NCI-H82 treated with DMSO at 0.1 percent for 48 hours (cell line): ENCODE measurements at regions not wholly inside any gene's neighbourhood (a gene's known extent, or its start where the extent isn't known, plus 50 kb on each side); places are given as distances from the start of the nearest gene placed in this dataset.

Experiments used
- DNase-seq: peaks from one replicate; lab custom pipeline; 2025; ENCODE audit not compliant: unreplicated experiment; lab: John Stamatoyannopoulos, UW

DNA sequence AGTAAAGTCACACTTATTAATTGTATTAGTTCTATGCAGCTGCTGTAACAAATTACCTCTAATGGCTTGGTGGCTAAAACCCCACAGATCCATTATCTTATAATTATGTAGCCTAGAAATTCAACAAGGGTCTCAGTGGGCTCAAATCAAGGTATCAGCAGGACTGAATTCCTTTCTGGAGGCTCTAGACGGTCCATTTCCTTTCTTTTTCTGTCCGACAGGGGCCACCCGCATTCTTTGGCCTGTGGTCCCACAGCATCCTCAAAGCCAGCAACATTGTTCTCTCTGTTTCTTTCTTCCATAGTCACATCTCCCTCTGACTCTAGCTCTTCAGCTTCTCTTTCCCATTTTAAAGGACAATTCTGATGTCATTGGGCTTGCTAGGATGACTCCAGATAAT is 276.3 kb upstream of the ZNF717 start:
- no peak for DNase-seq

DNA sequence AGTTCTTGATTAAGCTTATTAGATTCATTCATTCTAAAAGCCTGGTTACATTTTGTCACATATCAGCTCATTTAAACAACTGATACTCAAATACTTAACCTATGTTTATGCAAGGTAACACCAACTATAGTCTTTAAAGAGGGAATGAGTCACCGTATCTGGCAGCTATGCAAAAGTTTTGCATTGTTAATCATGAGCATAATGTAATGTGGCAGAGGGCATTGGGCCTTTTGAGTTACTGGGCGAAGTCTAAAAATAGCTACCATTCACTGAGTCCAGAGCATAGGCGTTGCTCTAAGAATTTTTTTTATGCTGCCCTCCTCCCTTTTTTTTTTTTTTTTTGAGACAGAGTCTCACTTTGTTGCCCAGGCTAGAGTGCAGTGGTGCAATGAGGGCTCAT is 277.7 kb upstream of the ZNF717 start:
- no peak for DNase-seq

DNA sequence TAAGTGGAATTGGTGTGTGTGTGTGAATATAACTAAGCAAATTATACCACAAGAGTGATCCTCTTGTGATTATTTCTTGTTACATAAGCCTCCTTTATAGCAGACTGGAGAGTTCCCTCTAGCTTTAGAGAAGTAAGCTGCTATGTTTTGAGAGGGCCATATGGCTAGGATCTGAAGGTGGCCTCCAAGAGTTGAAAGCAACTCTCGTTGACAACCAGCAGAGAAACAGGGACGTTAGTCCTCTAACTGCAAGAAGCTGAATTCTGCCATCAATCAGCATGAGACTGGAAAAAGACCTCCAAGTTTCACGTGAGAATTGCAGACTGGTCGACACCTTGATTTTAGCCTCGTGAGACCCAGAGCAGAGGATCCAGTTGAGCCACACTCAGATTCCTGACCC is 278.5 kb upstream of the ZNF717 start:
- DNase-seq = peak; percentile 73

DNA sequence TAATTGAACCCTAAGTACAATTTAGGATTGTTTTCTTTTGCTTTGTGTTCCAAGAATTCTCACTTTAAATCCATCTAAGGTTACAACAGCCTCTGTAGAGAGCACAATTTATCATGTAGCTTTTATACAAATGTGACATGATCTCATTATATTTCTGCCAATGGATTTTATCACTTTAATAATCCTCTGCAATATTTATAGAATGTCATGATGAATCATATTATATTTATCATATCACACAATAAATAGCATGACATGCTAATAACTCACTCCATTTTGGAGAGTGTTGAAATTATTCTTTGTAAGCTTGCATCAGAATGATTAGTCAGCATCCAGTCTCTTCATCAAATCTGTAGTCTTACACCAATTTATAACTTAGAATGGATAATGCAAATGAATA is 280.6 kb upstream of the ZNF717 start:
- peak; percentile 2 for DNase-seq

DNA sequence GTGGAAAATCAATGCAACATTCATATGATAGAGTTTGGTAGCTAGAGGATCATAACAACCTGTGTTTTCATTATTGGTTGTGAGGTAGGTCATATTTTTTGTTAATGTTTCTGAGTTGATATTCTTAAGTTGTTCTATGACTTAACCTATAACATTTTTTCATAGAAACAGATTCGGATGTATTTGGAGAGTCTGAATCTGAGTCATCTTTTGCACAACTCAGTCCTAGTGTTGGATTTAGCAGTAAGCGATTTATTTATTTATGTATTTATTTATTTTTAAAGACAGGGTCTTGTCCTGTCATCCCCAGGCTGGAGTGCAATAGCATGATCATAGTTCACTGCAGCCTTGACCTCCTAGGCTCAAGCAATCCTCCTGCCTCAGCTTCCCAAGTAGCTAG is 292.8 kb upstream of the ZNF717 start:
- DNase-seq = no peak

DNA sequence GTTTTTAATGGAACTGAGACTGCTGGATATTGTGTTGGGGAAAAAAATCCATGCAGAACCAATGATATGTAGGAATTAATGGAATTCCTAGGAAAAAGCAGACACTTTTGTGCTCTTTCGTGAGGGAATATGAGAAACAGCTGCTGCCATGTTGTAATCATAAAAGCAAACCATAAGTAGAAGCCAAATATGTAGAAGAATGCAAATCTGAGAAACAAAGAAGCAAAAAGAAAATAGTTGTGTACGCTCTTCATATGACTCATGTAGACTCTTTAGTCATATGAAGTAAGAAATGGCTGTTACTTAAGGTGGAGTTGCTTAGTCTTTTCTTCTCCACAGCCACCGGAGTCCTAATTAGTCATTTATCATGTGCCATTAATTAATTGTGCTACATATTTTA is 298.6 kb upstream of the ZNF717 start:
- no peak for DNase-seq

DNA sequence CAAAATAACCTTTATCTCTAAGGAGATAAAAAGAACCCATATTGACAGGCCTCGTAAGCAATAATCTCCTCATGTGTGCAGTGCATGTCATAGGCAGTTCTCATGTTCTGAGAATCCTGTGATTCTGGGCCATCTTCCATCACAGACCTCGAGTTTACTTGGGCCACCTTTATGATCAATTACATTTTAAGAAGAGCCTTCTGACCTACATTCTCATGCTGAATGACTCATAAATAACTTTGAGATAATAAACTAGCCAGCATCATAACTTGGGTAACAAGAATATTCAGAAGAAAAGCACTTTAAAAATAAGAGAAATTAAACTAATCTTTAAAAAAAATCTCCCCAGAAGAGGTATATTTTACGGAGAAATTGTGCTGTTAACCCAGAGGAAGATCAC is 310.7 kb upstream of the ZNF717 start:
- DNase-seq = no peak

DNA sequence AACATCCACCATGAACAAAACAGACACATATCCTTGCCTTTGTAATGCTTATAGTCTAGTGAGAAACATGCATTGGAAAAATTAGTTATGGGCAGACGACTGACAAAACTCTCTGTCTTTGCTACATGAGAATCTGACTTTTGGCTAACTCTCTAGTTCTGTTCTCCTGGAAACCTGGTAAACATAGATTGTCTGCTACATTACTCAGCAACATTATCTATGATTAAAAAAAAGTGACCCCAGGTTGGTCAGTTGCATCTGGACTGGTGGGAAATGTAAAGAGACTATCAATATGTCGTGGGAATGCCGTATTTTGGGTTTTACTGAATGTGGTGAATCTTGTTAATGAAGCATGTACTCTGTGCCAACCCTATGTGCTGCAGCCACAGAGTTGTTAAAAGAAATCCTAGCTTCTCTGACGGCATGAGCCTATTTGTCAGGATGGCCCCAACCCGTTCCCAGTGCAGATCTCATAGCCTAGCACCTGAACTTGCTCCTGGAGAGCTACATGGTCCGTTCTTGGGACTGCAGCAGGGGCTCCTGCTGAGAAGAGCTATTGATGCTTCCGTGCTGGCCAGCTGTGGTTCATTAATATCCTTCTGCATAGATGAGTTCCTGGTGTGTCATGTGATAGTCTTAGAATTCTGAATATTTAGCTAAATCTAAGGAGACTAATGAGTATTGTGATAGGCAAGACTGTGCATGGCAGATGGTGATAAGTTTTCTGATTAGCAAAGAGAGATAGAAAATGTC is 311.7 kb upstream of the ZNF717 start:
- no peak for DNase-seq

DNA sequence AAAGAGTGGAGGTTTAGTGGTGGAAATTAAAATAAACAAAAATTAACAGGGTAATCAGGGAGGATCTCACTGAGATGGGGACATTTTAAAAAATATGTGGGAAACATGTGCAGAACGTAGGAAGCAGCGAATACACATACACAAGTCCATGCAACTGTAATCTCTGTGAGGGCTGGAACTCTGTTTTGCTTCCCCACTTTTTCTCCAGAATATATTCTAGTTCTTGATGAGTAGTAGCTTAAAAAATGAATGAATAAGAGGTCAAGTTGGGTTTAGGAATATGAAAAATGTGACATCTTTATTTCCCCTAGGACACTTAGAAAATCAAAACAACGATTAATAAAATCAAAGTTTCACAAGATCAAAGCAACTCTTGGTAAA is 312.2 kb upstream of the ZNF717 start:
- DNase-seq = no peak

DNA sequence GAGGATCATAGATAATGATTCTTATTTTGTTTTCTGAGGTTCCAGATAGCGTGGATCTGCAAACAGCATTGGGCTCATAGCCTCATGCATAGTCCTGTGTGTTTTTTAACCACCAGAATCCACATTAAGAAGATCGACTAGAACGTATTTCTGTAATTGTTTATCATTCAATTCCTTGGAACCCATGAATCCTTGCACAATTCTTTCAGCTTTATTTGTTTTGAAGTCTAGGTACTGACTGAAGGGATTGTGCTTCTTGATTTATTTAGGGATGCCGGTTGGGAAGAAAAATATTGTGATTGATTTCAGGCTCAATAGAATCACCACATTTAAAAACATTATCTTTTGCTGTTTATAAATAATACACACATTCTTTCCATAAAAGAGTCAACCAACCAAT is 314.6 kb upstream of the ZNF717 start:
- no peak for DNase-seq

DNA sequence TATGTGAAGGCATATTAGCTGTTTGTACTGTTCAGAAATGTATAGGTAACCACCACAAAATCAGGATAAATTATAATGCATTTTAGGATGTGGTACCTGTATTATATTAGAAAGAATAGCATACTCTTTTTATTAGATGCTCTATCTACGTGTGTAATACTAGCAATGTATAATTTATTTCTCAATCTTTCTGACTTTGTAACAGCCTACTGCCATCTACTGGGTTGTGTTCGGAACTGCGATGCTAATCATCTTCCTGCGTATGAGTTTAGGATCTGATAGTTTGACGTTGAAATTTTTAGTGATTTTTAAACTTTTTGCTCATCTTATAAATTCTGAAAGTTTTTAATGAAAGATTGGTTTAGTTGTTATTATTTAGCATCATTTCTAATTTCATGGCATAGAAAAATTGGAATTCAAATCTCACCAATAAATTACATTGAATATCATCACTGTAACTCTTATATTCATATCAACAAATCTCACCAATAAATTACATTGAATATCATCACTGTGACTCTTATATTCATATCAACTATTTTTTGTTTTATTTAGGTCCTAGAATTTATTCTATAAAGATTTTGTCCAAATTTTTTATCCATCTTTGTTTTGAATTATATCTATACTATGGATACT is 322.7 kb upstream of the ZNF717 start:
- DNase-seq = no peak

DNA sequence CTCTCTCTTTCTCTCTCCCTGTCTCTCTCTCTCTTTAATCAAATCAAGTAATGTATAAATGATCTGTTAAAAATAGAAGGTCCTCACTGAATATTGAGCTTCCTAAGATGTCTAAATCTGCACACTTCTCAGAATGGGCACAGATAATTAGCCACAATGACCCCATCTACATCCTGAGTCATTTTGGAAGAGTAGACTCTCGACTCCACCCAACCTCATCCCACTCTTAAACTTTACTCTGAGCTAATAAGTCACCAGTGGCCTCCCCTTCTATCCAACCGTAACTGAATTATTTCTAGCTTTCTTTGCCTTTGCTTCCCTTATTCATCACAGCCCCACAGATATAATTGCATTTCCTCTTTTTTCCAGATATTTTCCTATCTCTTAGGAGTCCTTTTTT is 326.5 kb upstream of the ZNF717 start:
- no peak for DNase-seq

DNA sequence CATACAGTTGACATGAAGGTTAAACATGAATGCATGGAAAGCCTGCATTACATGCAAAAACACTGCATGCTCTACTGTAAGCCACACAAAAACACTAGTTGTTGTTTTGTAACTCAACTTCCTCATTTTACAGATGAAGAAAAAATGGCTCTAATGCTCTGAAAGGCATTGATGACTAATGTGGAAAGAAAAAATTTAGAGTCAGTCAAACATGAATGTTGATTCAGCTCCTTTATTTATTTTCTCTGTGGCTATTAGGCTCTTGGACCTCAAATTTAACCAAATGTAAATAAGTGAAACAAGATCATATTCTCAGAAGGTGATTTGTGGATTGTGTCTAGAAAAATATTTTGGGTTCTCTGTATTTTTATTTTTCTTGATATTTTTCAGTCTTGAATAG is 336.7 kb upstream of the ZNF717 start:
- DNase-seq = no peak

DNA sequence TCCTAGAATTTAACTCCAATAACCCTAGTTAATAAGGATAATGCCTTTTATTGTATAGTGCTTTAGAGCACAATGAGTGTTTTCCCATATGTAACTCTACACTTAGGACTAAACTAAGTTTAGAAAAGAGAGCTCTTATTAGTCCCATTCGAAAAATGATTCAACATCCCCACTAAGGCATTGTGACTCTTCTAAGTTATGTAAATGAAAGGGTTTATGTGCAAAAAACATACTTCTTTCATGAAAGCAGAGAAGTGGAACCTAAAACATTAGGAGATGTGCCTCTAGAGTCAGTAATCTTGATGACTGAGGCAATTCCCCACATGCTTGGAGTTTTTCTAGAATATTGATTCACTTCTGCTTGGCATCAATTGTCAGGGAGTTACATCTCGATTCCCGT is 344.1 kb upstream of the ZNF717 start:
- no peak for DNase-seq

DNA sequence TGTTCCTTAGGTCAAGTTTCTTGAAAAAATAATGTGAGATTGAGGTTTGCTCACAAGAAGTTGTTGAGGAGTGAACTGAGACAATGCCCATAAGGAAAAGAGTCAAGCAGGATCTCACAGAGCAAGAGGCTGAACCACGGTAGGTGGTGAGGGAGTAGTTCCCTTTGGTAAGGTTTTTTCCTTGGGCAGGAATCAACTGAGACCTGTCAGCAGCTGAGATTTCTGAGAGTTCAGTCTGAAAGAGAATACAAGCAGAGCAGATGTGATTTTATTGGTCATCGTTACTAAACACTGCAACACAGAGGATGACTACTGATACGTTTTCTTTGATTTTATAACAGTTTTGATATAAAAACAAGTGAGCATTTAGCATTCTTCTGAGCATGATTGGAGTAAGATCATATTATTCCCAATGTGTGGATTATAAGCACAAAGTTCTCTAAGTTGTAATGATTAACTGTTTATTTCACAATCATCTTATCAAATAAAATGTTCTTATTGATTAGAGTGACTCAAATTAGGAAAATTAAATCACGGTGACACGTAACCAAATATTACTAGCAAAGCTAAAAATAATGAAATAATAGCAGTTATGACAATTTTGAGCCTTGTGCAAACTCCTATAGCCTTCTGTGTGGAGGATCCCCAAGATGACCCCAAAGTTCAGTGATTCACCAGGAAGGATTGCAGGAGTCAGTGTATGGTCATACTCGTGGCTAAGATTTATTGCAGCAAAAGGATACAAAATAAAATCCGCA is 346.2 kb upstream of the ZNF717 start:
- no peak for DNase-seq

DNA sequence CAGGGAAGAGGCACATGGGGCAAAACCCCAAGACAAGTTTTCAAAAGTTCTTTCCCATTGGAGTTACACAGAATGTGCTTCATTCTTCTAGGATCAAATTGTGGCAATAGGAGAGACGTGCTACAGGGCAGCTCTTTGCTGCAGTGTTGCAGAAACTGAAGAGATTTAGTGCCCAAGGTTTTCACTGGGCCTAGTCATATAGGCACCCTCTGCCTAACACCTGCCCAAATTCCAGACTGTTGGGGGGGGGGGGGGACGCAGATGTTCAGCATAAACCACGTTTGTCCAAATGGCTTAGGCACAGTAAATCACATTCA is 346.8 kb upstream of the ZNF717 start:
- no peak for DNase-seq

DNA sequence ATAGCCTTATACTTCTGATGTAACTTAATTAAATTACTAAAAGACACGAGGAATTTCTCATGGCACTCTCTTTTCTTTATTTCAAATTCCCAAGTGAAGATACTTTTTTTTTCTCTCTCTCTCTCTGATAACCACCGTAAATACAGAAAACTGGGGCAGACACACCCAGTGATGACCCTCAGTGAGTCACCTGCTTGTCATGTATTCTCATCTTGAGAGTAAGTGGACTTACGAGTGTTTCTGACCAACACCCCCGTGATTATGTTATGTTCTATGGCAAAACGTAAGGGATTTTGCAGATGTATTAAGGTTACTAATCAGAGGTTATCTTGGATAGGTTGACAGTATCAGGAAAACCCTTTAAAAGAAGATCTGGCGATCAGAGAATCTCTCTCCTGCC is 348.8 kb upstream of the ZNF717 start:
- DNase-seq = no peak

DNA sequence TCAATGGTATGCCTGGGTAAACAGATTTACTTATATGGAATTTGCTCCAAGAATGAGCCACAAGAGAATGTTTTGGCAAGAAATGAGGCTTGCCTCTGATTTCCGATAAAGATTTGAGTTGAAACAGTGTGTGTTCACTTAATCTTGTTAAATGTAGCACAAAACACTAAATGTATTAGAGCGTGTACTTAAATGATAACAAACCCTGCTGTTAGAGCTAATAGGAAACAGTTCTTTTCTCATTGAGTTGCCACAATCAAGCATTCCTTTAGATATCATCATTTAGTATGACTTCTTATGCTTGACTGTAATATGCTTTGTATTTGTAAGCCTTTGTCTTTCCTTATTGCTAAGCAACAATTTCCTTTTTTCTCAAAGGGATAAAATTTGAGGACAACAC is 353.6 kb upstream of the ZNF717 start:
- no peak for DNase-seq

DNA sequence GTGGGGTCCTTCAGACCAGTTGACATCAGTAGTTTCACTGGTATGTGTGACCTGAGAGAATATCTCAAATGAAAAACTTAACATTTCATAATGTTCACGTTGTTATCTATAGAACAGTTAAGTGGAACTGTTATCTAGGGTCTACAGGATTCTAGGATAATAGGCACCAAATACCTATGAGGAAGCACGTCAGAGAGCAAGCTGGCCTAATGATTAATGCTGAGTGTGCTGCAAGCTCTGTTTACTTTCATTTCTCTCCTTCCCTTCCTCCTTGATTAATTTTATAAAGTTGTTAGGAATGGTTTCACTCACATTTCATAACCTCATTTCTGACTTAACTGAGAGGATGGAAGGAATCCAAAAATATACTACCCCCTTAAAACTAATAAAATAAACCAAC is 362.5 kb upstream of the ZNF717 start:
- no peak for DNase-seq

DNA sequence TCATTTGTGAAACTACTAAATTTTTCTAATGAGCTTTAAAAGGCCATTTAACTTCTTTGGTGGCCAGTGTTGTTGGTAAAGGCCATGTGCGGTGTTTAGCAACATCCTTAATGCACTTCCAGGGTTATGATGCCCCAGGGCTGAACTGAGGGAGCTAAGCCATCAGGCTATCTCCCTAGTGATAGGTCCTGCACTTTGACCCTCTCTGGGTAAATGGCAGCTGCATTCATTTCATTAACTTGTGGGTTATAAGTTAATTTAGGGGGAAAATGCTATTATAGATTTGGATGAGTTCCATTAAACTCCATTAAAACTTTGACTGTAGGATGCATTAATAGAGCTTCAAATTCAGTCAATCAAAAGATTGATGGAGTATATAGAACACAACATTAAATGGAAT is 366.7 kb upstream of the ZNF717 start:
- DNase-seq = no peak

DNA sequence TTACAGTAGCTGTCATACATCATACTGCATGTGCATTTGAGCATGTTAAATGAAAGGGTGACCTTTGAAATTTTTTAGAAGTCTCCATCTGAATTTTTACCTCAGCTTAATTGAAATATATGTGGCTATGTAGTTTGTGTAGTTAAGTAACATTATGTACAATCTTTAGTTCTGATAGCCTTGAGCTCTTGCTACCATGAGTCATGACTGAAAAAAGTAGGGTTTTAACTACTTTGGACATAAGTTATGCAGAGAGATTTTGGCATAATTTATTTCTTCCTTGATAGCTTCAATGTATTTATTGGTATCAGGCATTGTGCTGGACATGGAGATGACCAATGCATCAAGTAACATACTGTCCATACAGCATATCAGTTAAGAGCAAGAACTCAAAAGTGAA is 376.5 kb upstream of the ZNF717 start:
- no peak for DNase-seq

DNA sequence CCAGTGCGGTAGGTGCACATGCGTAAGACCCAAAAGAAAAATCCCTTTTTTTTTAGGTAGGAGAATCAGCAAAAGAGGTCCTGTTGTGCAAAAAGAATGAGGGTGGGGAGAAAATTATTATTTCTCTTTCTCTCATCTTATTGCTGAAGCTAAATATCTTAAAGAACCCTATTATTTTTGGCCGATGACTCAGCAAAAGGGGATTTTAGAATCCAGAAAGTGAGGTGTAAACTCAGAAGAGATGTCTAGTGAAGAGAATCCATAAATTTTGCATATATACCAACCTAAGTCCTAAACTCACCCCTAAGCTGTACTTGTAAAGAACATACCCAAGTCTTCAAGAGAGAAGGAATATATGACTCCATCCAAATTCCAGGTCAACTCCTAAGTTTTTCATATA is 386.3 kb upstream of the ZNF717 start:
- DNase-seq = no peak

DNA sequence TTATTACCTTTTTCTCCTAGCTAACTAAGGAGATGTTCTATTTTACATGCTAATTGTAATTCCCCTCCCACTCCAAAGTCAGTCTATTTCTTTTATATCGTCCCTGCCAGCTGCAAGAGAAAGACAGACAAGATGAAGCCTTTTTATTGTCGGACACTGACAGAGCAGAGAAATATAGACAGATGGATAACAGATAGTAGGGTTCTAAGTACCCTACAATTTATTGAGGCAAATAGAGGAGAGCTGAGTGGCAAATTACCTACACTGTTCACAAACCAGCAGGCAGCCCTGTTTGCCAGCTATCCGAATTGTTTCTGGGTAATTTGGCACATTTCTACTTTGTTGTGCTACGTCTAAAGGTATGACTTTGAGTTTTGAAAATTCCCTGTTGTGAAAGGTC is 392.3 kb upstream of the ZNF717 start:
- DNase-seq = no peak
